Fibroblast of lung (primary cell): ENCODE measurements at regions not wholly inside any gene's neighbourhood (a gene's known extent, or its start where the extent isn't known, plus 50 kb on each side); places are given as distances from the start of the nearest gene placed in this dataset.

Experiments used
- DNase-seq, 2 donors: peaks; one replicate each; pipeline versions ENCODE4 v3.0.0 to v3.0.0-alpha.2; 2010; ENCODE audit warnings: low read depth in 2 of 2
- H2AFZ ChIP-seq: 2 replicates; pipeline ENCODE4 v1.5.1; 2012; ENCODE audit warnings: low read length, control low read depth, inconsistent platforms
- H3K27ac ChIP-seq: 2 replicates; pipeline ENCODE4 v1.5.1; 2011; ENCODE audit warnings: low read length, control low read depth; ENCODE audit not compliant: insufficient read depth
- H3K27me3 ChIP-seq: 2 replicates; pipeline ENCODE4 v1.5.1; 2011; ENCODE audit warnings: mild to moderate bottlenecking, low read length; ENCODE audit not compliant: control insufficient read depth, insufficient read depth
- H3K36me3 ChIP-seq: 2 replicates; pipeline ENCODE4 v1.5.1; 2011; ENCODE audit warnings: low read length; ENCODE audit not compliant: control insufficient read depth, insufficient read depth
- H3K4me1 ChIP-seq: 2 replicates; pipeline ENCODE4 v1.5.1; 2011; ENCODE audit warnings: low read length; ENCODE audit not compliant: control insufficient read depth, insufficient read depth; ENCODE audit errors: extremely low read depth
- H3K4me2 ChIP-seq: 2 replicates; pipeline ENCODE4 v1.5.1; 2011; ENCODE audit warnings: low read length, control low read depth; ENCODE audit not compliant: insufficient read depth; ENCODE audit errors: extremely low read depth
- H3K4me3 ChIP-seq, 4 experiments: fragments of 200-600 bp in 1 of 4; sonication (generic) in 1 of 4; replicated peaks in 1 of 4; 2 replicates each; pipeline ENCODE4 v1.5.1; 2011 to 2016; ENCODE audit warnings: low read length in 4 of 4, low read depth in 3 of 4, mild to moderate bottlenecking in 3 of 4, control low read depth in 2 of 4, inconsistent platforms in 1 of 4, mixed read lengths in 1 of 4; ENCODE audit not compliant: insufficient read depth in 1 of 4; ENCODE audit errors: control extremely low read depth in 1 of 4
- H3K79me2 ChIP-seq: 2 replicates; pipeline ENCODE4 v1.5.1; 2012; ENCODE audit warnings: mild to moderate bottlenecking, low read length, inconsistent platforms; ENCODE audit not compliant: control insufficient read depth, insufficient read depth
- H3K9ac ChIP-seq: 2 replicates; pipeline ENCODE4 v1.5.1; 2011; ENCODE audit warnings: mild to moderate bottlenecking, low read length, control low read depth; ENCODE audit not compliant: insufficient read depth
- H3K9me3 ChIP-seq: 2 replicates; pipeline ENCODE4 v1.5.1; 2012; ENCODE audit warnings: low read depth, low read length; ENCODE audit not compliant: control insufficient read depth, insufficient read depth
- H4K20me1 ChIP-seq: 2 replicates; pipeline ENCODE4 v1.5.1; 2011; ENCODE audit warnings: low read length; ENCODE audit not compliant: control insufficient read depth, insufficient read depth; ENCODE audit errors: extremely low read depth
- EZH2 ChIP-seq: IDR thresholded peaks from 2 replicates; pipeline ENCODE4 v1.5.1; 2012; ENCODE audit warnings: low read length, control low read depth, mild to moderate bottlenecking; ENCODE audit errors: missing control alignments
- TF ChIP-seq, protein P1 (sequence below), 2 donors: IDR thresholded peaks in 1 of 2; conservative IDR thresholded peaks in 1 of 2; 1 replicate in 1 of 2; 2 replicates in 1 of 2; pipeline ENCODE4 v1.5.1; 2011 to 2012; ENCODE audit warnings: low read length in 2 of 2, control low read depth in 1 of 2, inconsistent platforms in 1 of 2, low read depth in 1 of 2, mild to moderate bottlenecking in 1 of 2

DNA sequence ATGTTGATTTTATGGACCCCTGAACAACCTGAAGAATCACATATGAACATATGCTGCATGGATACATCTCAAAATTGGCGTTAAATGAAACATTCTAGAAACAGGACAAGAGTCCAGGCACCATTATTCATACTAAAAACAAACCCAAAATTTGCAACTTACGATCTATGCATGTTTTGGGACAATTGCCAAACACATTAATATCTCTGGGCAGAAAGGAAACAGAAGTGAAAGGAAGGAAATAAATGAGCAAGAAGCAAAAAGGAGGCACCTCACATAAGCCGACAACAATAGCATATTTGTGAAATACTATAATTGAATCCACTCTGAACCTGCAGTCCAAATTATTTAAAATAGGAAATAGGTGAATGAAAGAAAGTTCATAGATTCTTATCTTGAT is 1505.3 kb downstream of the AACS start:
- Histone ChIP-seq H4K20me1 (no peaks in the 10 kb centered on the region), H3K4me3 (no peak overlapping the region), H3K9ac (no peak overlapping the region), H3K36me3 (no peaks in the 10 kb centered on the region), H3K9me3 (no peaks in the 10 kb centered on the region), H2AFZ (no peak overlapping the region), H3K4me1 (no peaks in the 10 kb centered on the region), H3K27me3 (no peaks in the 10 kb centered on the region), H3K27ac (no peak overlapping the region), H3K4me2 (no peak overlapping the region), H3K79me2 (no peaks in the 10 kb centered on the region)
- no peak for DNase-seq
- TF ChIP-seq EZH2: no peak
- TF ChIP-seq, protein P1, sequence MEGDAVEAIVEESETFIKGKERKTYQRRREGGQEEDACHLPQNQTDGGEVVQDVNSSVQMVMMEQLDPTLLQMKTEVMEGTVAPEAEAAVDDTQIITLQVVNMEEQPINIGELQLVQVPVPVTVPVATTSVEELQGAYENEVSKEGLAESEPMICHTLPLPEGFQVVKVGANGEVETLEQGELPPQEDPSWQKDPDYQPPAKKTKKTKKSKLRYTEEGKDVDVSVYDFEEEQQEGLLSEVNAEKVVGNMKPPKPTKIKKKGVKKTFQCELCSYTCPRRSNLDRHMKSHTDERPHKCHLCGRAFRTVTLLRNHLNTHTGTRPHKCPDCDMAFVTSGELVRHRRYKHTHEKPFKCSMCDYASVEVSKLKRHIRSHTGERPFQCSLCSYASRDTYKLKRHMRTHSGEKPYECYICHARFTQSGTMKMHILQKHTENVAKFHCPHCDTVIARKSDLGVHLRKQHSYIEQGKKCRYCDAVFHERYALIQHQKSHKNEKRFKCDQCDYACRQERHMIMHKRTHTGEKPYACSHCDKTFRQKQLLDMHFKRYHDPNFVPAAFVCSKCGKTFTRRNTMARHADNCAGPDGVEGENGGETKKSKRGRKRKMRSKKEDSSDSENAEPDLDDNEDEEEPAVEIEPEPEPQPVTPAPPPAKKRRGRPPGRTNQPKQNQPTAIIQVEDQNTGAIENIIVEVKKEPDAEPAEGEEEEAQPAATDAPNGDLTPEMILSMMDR (conservative IDR thresholded peaks at IDR 0.05 in 1 of 2, IDR thresholded peaks at IDR 0.05 in 1 of 2; ENCODE audit: low read depth in 1 of 2, low read length in 2 of 2): no peak

DNA sequence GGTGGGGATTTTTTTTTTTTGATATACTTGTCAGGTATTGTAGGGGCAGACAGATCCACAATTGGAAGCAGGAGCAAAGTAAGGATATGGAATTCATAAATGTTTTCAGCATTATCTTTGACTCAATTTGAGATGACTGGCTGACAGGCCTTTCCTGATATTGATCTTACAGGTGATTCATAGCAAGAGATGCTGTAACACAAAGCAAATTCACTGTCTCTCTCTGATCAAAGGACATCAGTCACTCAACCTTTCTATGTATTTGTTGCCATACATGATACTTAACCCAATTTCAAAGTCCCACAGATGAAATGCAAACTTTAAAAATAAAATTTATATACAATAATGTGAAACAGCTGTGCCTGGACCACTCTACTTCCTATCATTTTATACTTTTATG is 1506.9 kb downstream of the AACS start:
- Histone ChIP-seq H3K36me3 (no peaks in the 10 kb centered on the region), H3K4me2 (no peak overlapping the region), H3K27ac (no peak overlapping the region), H2AFZ (no peak overlapping the region), H3K79me2 (no peaks in the 10 kb centered on the region), H4K20me1 (no peaks in the 10 kb centered on the region), H3K4me3 (no peak overlapping the region), H3K27me3 (no peaks in the 10 kb centered on the region), H3K4me1 (no peaks in the 10 kb centered on the region), H3K9me3 (no peaks in the 10 kb centered on the region), H3K9ac (no peak overlapping the region)
- TF ChIP-seq, protein P1 (conservative IDR thresholded peaks at IDR 0.05 in 1 of 2, IDR thresholded peaks at IDR 0.05 in 1 of 2; ENCODE audit: low read depth in 1 of 2, low read length in 2 of 2): no peak
- no peak for TF ChIP-seq EZH2
- no peak for DNase-seq

DNA sequence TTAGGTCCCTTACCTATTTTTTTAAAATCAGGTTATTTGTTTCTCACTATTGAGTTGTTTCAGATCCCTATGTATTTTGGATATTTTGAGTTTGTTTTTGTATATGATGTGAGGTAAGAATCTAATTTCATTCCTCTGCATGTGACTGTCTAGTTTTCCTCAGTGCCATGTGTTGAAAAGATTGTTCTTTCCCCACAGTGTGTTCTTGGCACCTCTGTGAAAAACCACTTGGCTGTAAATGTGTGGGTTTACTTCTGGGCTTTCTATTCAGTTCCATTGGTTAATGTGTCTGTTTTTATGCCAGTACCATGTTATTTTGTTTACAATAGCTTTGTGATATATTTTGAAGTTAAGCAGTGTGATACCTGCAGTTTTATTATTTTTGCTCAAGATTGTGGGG is 1516.4 kb downstream of the AACS start:
- Histone ChIP-seq H3K9me3 (no peaks in the 10 kb centered on the region), H4K20me1 (no peaks in the 10 kb centered on the region), H2AFZ (no peak overlapping the region), H3K27ac (no peak overlapping the region), H3K36me3 (no peaks in the 10 kb centered on the region), H3K27me3 (no peaks in the 10 kb centered on the region), H3K79me2 (no peaks in the 10 kb centered on the region), H3K4me3 (no peak overlapping the region), H3K9ac (no peak overlapping the region), H3K4me2 (no peak overlapping the region), H3K4me1 (no peaks in the 10 kb centered on the region)
- no peak for TF ChIP-seq EZH2
- TF ChIP-seq, protein P1 (conservative IDR thresholded peaks at IDR 0.05 in 1 of 2, IDR thresholded peaks at IDR 0.05 in 1 of 2; ENCODE audit: low read depth in 1 of 2, low read length in 2 of 2): no peak
- DNase-seq: no peak
